GM18858 (cell line): ENCODE measurements at regions not wholly inside any gene's neighbourhood (a gene's known extent, or its start where the extent isn't known, plus 50 kb on each side); places are given as distances from the start of the nearest gene placed in this dataset.
A peak's percentile ranks its signal among the peaks of the same experiment; 100 is the strongest.

Source experiments
- ATAC-seq: cut with Tn5 transposase; IDR thresholded peaks from one replicate; pipeline ENCODE4 v1.9.1; 2021; ENCODE audit not compliant: unreplicated experiment

- ATAC-seq: no peak
Observed at GRCh38 chr2:71277536-71278103, 50.7 kb upstream of the PAIP2B start.

GRCh38 chr2:71277147-71277475 is 50.2 kb upstream of the PAIP2B start:
- no peak for ATAC-seq

GRCh38 chr2:71276311-71277146 is 49.6 kb upstream of the PAIP2B start:
- peak; percentile 96 for ATAC-seq
